Astrocyte of the spinal cord (primary cell): ENCODE measurements at regions not wholly inside any gene's neighbourhood (a gene's known extent, or its start where the extent isn't known, plus 50 kb on each side); places are given as distances from the start of the nearest gene placed in this dataset.

Experiments
- DNase-seq: peaks from one replicate; pipeline ENCODE4 v3.0.0; 2011; ENCODE audit warnings: low read depth, low spot score
- H3K4me3 ChIP-seq: 2 replicates; pipeline ENCODE4 v1.5.1; 2011; ENCODE audit warnings: low read depth, mild to moderate bottlenecking, low read length, moderate library complexity
- in situ Hi-C: cut with HindIII; loops from 2 replicates; pipeline ENCODE4 v1.10.0; 2017; ENCODE audit warnings: low sequenced_read_pairs
- TF ChIP-seq, protein P1 (sequence below): IDR thresholded peaks from 2 replicates; pipeline ENCODE4 v1.5.1; 2012; ENCODE audit warnings: low read depth, mild to moderate bottlenecking, low read length, inconsistent platforms

DNA sequence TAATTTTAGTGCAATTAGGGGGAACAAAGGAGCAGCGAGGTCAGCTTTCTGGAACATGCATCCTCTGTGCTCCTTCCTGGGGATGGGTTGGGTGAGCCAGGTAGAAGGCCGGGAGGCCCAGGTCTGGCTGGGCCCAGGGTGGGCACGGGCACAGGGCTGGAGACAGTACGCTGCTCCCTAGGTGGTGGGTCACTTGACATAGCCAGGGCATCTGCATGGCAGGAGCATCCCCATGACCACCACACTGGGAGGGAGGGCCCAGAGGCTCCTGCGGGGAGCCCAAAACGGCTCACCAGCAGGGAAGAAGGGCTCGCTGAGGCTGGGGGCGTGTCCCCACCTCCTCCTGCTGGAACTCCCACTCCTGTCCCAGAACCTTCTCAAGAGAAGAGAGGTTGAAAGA is 216.8 kb downstream of the NXNL2 start:
- no peak overlapping the region for H3K4me3 ChIP-seq
- TF ChIP-seq, protein P1, sequence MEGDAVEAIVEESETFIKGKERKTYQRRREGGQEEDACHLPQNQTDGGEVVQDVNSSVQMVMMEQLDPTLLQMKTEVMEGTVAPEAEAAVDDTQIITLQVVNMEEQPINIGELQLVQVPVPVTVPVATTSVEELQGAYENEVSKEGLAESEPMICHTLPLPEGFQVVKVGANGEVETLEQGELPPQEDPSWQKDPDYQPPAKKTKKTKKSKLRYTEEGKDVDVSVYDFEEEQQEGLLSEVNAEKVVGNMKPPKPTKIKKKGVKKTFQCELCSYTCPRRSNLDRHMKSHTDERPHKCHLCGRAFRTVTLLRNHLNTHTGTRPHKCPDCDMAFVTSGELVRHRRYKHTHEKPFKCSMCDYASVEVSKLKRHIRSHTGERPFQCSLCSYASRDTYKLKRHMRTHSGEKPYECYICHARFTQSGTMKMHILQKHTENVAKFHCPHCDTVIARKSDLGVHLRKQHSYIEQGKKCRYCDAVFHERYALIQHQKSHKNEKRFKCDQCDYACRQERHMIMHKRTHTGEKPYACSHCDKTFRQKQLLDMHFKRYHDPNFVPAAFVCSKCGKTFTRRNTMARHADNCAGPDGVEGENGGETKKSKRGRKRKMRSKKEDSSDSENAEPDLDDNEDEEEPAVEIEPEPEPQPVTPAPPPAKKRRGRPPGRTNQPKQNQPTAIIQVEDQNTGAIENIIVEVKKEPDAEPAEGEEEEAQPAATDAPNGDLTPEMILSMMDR = no peak
- DNase-seq = no peak
- in situ Hi-C loops = no loop called here

DNA sequence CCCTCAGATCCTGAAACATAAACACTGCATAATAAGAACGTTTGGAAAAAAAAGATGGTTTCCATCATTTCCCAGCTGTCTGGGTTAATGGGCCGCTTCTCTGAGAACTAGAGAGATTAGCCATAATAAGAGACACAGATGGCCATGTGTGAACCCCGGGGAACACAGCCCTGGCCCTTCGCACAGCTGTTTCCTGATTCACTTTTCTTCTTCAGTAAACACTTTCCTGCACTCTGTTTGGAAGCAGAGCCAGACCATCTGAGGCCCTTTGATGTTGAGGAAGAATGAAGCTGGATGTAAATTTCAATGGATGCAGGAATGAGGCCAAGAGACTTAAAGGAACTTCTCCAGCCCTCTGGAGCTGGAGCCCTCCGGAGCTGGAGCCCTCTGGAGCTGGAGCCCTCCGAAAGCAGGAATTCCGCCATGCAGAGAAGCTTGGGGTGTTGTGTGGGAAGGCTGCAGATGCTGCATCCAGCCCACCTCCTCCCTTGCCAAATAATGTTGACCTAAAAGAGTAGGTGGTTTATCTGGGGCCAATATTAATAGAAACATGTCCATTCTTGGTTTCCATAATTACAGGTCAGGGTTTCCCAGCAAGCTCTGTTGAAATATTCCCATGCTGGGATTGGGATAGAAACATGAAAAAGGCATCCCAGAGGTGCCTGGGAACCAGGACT is 218.9 kb downstream of the NXNL2 start:
- DNase-seq = no peak
- in situ Hi-C loops = no loop called here
- no peak overlapping the region for H3K4me3 ChIP-seq
- TF ChIP-seq, protein P1 = no peak

DNA sequence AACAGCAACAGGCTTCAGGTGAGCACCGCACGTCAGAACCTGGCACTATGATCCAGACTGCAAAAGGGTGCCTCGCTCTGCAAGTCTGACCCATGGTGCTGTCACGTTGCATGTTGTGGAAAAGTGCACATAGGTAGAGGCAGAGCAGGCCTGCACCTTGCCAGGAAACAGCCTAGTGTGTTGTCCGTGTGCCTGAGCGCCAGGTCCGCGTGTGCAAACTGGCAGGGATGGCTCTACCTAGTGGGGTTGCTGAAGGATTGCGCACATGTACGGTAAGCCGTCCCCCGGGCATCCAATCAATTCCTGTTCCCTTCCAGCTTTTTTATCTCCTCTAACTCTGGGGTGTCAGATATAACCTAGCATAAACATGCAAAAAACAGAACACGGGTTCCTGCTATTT is 219.5 kb downstream of the NXNL2 start:
- in situ Hi-C loops = no loop called here
- DNase-seq = no peak
- TF ChIP-seq, protein P1 = no peak
- no peak overlapping the region for H3K4me3 ChIP-seq

DNA sequence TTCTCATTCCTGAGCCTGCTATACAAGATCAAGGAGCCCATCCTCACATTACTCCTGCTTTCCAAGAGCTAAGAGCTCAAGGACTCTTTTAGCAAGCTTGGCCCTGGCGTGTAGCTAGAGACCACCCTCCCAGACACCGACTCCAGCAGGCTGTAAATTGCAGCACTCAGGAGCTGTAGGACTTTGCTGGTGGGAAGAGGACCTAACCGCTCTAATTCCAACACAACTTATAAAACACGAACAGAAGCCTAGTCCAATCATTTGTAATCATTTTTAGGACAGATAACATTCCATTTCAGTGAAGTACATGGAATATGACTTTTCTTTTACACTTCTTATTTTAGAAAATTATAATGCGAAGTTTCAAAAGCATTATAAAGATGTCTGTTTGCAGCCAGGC is 219.9 kb downstream of the NXNL2 start:
- DNase-seq = no peak
- no peak overlapping the region for H3K4me3 ChIP-seq
- in situ Hi-C loops = no loop called here
- TF ChIP-seq, protein P1 = no peak

DNA sequence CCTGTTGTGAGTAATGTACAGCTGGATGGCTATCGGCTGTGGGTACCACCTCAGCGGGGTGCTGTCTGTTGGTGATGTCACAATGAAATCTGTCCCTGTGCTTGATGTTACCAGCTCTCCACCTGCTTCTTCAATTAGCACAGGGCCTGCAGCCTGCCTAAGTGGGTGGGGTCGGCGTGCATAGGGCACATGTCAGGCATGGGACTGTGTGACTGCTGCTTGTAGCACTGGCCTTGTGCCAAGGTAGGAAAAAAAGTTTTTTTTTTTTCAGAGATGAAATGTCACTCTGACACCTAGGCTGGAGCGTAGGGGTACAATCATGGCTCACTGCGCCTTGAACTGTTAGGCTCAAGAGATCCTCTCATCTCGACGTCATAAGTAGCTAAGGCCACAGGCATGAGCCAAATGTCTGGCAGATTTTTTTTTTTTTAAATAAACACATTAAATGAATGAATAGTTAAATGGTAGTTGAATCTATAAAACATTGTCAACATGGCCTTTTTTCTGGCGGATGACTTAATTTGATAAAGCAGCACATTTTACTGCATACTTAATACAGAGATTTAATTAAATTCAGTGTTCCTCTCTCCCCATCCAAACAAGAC is 222.5 kb downstream of the NXNL2 start:
- in situ Hi-C loops = no loop called here
- H3K4me3 ChIP-seq = no peak overlapping the region
- TF ChIP-seq, protein P1 = no peak
- no peak for DNase-seq

DNA sequence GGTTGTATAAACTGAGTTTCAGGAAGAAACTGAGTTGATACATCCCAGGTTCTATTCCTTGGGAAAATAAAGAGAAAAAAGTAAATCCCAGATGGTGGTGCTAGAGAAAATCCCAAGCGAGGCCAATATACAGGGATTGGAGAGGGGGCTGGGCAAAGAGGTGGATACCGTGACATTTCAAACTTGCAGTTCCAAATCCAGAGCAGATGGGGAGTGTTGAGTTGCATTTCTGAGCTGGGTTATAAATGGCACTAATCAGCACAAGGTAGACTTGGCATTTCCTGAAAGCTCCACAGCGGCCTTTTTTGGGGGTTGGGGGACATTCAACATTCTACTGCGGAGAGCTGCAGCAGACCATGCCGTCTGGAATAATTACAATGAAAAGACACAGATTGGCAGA is 224.4 kb downstream of the NXNL2 start:
- TF ChIP-seq, protein P1 = no peak
- in situ Hi-C loops = no loop called here
- no peak for DNase-seq
- H3K4me3 ChIP-seq = no peak overlapping the region
